ENCODE measurements at regions not wholly inside any gene's neighbourhood (a gene's known extent, or its start where the extent isn't known, plus 50 kb on each side); places are given as distances from the start of the nearest gene placed in this dataset.

GRCh38 chr18:54769526-54770464 lies 58.5 kb upstream of the RAB27B start:
- DNase-seq (ENCODE audit: low read depth, low spot score): no peak

DNA sequence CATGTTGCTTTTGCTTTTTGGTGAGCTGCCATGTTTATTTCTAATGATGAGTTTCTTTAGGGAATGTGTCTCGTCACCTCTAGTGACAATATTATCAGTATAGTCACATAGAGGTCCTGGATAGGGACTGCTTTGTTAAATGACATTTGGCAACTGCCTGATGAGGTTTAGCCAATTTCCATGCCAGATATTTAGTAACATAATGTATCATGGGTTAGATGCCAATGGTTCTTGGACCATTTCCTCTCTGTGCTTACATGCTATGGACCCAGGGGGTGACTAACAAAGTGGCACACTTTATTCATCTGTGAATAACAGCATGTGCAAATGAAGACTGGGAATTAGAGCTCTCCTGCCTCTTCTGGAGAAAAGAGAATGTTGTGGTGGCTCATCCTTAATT lies 56.2 kb upstream of the RAB27B start:
- no peak for DNase-seq (ENCODE audit: low read depth, low spot score)

- DNase-seq (ENCODE audit: low read depth, low spot score): no peak
These were observed 53.9 kb upstream of the RAB27B start for GRCh38 chr18:54774423-54774822.

GRCh38 chr18:54774981-54775665 lies 53.2 kb upstream of the RAB27B start:
- DNase-seq (ENCODE audit: low read depth, low spot score): peak; percentile 78

GRCh38 chr18:54775686-54776085 lies 52.6 kb upstream of the RAB27B start:
- peak; percentile 74 for DNase-seq (ENCODE audit: low read depth, low spot score)

- peak; percentile 95 for DNase-seq (ENCODE audit: low read depth, low spot score)
These were observed 51.8 kb upstream of the RAB27B start for GRCh38 chr18:54776282-54776977.

DNA sequence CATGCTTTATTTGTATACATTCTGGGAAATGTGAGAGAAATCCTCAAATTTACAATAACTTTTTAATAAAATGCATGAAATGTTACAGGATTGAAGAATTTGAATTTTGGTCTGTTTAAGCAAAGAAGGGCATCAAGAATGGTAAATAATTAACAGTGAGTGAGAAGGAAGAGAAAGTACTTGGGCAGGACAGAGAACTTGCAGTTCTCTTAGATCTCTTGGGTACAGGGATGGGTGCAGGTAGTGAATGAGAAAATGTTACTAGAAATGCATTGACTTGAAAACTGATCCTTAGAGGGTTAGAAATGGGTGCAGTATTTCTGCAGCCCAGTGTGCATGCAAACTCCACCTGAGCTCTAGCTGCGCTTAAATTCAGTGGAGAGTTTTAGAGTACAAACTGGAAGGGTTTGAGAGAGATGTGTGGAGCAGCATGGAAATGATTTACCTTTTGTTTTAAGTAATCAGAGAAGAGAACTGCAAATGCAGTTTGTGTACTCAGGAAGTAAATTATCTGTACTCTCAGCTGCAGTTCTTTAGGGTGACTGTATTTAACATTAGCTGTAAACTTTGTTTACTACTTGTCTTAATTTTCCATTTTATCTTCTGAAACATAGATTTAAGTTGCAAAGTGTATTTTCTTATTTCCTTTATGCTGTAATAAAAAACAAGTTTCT lies 51.0 kb upstream of the RAB27B start:
- DNase-seq (ENCODE audit: low read depth, low spot score): no peak

DNA sequence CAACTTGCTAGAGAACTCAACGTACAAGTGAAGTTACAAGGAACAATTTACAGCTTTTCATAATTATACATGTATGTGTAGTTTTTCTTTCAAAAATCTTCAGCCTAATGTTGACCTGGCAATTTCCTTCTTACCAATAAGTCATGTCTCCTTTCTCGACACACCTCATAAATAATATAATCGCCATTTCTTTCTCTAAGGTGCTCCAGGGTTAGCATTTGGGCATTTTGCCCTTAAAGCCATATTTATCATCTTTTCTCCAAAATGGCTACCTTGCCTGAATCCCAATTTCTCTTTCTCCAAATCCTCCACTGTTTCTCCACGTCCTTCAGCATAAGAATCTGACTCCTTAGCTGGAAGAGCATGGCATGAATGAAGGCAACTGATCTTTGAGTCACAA lies 50.3 kb upstream of the RAB27B start:
- DNase-seq (ENCODE audit: low read depth, low spot score): no peak

All from astrocyte of the hippocampus (primary cell).